Cardiac fibroblast (primary cell): ENCODE measurements at regions not wholly inside any gene's neighbourhood (a gene's known extent, or its start where the extent isn't known, plus 50 kb on each side); places are given as distances from the start of the nearest gene placed in this dataset.
A peak's percentile ranks its signal among the peaks of the same experiment; 100 is the strongest.

Experiments
- DNase-seq, 2 donors: peaks; one replicate each; pipeline versions ENCODE4 v3.0.0 to v3.0.0-alpha.2; 2010; ENCODE audit warnings: low read depth in 2 of 2
- H3K4me3 ChIP-seq, 2 donors: replicated peaks in 1 of 2; 1 replicate in 1 of 2; 2 replicates in 1 of 2; pipeline ENCODE4 v1.5.1; 2011; ENCODE audit warnings: low read depth in 2 of 2, low read length in 2 of 2, mild to moderate bottlenecking in 2 of 2, moderate library complexity in 1 of 2
- TF ChIP-seq, protein P1 (sequence below): IDR thresholded peaks from one replicate; pipeline ENCODE4 v1.5.1; 2011; ENCODE audit warnings: low read depth, mild to moderate bottlenecking, low read length, inconsistent platforms

DNA sequence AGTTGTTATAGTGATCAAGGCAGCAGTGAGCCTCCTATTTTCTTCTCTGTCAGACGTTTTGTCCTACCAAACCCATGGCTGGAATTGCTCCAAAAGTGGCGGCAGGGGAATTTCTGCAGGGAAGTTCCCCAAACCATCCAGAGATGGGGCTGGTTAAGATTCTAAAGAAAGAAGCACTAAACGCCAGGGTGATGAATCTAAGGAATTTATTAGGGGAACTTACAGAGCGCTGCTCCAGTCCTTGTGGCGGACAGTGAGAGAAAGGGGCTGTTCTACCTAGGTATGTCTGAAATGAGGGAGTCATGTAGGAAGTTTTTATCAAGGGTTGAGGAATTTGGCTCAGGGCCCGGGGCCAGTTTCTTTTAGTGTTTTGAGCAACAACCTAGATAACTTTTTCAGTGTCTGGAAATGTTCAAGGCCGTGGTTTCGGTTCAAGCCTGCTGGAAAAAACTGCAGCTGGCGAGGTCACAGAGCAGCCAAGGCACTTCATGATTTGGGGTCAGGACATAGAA, 222.4 kb upstream of the B3GALT2 start:
- DNase-seq: peak; percentile 87 to 98
- H3K4me3 ChIP-seq: peak overlapping the region; percentile 3 to 28
- TF ChIP-seq, protein P1, sequence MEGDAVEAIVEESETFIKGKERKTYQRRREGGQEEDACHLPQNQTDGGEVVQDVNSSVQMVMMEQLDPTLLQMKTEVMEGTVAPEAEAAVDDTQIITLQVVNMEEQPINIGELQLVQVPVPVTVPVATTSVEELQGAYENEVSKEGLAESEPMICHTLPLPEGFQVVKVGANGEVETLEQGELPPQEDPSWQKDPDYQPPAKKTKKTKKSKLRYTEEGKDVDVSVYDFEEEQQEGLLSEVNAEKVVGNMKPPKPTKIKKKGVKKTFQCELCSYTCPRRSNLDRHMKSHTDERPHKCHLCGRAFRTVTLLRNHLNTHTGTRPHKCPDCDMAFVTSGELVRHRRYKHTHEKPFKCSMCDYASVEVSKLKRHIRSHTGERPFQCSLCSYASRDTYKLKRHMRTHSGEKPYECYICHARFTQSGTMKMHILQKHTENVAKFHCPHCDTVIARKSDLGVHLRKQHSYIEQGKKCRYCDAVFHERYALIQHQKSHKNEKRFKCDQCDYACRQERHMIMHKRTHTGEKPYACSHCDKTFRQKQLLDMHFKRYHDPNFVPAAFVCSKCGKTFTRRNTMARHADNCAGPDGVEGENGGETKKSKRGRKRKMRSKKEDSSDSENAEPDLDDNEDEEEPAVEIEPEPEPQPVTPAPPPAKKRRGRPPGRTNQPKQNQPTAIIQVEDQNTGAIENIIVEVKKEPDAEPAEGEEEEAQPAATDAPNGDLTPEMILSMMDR: peak; percentile 8

DNA sequence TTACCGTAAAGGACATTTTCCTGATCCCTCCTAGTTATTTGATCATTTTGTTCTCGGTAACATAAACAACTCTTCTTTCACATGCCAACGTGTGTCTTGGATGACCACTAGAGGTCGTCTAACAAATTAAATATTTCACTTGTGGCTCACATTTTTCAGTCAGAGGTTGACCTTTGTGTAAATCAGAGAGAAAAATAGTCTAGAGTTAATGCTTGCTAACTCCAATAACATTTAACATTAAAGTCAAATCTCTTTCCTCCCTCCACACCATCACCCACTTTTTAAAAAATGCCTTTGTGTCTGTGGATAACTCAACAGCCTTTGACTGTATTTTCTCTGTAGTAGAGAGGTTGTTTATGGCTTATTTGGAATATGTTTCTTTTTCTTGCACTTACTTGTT, 220.5 kb upstream of the B3GALT2 start:
- DNase-seq: peak; percentile 77 to 79
- TF ChIP-seq, protein P1: peak; percentile 66

DNA sequence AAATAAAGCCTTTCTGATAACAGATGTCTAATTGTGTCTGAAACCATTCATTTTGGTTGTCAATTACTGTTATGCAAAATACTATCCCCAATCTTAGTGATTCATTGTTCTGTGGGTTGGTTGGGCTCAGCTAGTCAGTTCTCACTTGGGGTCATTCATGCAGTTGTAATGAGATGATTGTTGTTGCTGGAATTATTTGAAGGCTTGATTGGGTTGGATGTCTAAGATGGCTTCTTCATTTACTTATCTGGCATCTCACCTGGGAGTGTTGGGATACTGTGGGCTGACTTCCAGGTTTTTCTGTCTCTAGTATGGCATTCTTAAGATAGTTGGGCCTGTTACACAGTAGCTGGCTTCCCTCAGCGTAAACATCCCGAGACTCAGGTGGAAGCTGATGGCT, 217.8 kb upstream of the B3GALT2 start:
- no peak overlapping the region for H3K4me3 ChIP-seq
- TF ChIP-seq, protein P1: no peak
- DNase-seq: no peak

More for the DNA sequence above, 220.5 kb upstream of the B3GALT2 start:
- no peak overlapping the region for H3K4me3 ChIP-seq

DNA sequence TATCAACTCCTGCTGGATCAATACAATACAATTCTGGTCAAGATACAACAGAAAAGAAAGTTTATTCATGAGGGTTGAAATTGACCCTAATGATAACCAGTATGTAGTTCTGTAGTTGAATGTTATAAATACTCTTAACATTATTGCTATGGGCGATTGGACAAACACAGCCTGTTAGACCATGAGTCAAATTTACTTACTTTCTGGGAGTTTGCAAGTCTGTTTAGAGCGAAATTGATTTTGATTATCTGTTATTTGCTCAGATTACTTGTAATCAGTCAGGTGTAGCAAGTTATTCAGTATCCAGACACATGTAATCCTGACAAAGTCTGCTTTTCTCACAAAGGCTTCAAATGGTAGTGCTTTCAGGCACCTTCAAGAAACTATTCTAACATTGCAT, 216.6 kb upstream of the B3GALT2 start:
- DNase-seq: no peak
- TF ChIP-seq, protein P1: no peak
- H3K4me3 ChIP-seq: no peak overlapping the region

DNA sequence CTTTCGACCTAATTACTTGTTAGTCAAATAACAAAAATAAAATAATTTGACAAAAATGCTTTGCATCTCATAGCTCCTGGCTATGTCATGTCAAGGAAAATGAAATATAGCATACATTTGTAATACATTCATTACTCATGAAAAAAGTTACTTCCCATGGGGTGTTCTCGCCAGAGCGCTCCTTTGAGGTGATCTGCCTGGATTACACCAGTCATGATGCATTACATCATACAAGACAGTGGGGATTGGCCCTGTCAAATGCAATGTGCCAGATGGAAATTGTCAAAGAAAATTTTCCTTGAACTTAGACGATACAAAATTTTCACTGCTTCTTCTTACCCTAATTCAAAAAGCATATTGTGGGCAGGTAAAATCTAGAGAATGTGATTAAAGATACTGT, 215.6 kb upstream of the B3GALT2 start:
- no peak overlapping the region for H3K4me3 ChIP-seq
- TF ChIP-seq, protein P1: no peak
- DNase-seq: peak in 1 of 2 donors; percentile 6

DNA sequence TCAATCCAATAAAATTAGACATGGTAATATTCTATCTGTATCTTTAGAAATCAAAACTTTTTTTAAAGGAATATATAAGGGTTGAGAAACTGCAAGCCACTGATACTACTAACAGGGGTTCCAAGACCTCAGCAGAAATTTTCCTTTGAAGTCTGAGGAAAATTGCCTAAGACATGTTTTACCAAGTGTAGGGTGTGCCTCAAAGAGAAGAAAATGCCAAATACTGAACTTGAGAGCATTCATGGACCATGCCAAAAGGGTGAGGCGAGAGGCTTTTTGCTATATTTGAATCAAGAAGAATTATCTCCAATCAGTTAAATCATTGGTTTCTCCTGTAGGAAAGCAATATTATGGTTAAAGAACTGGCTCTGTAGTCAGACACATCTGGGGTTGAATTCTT, 207.9 kb upstream of the B3GALT2 start:
- TF ChIP-seq, protein P1: no peak
- H3K4me3 ChIP-seq: no peak overlapping the region
- no peak for DNase-seq

DNA sequence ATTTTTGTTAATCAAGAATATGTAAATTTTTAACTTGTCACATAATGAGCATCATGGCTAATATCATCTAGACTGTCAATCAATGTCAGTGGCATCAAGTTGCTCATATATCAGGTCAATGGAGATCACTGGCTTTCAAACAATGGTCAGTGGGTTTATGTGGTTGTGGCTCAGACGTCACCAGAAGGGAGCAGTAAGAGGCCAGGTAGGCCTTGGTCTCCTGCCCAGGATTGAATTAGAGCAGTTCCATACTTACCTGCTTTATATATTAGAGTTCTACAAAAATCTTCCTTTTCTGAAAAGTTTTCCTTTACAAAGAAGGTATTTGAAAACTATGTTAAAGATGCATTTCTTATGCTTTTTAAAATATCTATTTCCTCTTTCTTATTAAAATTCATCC, 206.3 kb upstream of the B3GALT2 start:
- TF ChIP-seq, protein P1: no peak
- H3K4me3 ChIP-seq: no peak overlapping the region
- DNase-seq: no peak
